ENCODE measurements at regions not wholly inside any gene's neighbourhood (a gene's known extent, or its start where the extent isn't known, plus 50 kb on each side); places are given as distances from the start of the nearest gene placed in this dataset.
A peak's percentile ranks its signal among the peaks of the same experiment; 100 is the strongest.

DNA sequence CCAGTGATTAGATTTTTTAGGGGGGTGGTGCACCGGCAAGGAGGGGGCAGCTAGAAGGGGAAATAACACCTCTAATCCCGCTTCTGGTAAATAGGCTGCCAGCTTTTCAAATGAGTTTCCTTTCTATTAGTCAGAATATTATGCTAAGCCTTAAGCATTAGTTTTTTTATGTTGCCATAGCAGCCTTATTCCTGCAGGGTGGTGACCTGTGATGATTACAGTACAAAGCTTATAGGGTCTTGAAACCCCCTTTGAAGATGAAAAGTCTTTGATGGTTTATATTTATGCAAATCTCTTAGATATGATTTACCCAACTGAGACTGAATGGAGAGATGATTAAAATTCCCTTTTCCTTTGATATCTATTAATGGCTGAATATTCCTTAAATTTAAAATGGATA is 109.8 kb downstream of the ZIC5 start:
- no peak for DNase-seq (ENCODE audit: low read depth)

GRCh38 chr13:99860745-99861144 is 110.8 kb downstream of the ZIC5 start:
- no peak for DNase-seq (ENCODE audit: low read depth)

GRCh38 chr13:99859178-99860177 is 112.1 kb downstream of the ZIC5 start:
- no peak for DNase-seq (ENCODE audit: low read depth)

- no peak for DNase-seq (ENCODE audit: low read depth)
Measured at GRCh38 chr13:99857738-99858137, 113.8 kb downstream of the ZIC5 start.

DNA sequence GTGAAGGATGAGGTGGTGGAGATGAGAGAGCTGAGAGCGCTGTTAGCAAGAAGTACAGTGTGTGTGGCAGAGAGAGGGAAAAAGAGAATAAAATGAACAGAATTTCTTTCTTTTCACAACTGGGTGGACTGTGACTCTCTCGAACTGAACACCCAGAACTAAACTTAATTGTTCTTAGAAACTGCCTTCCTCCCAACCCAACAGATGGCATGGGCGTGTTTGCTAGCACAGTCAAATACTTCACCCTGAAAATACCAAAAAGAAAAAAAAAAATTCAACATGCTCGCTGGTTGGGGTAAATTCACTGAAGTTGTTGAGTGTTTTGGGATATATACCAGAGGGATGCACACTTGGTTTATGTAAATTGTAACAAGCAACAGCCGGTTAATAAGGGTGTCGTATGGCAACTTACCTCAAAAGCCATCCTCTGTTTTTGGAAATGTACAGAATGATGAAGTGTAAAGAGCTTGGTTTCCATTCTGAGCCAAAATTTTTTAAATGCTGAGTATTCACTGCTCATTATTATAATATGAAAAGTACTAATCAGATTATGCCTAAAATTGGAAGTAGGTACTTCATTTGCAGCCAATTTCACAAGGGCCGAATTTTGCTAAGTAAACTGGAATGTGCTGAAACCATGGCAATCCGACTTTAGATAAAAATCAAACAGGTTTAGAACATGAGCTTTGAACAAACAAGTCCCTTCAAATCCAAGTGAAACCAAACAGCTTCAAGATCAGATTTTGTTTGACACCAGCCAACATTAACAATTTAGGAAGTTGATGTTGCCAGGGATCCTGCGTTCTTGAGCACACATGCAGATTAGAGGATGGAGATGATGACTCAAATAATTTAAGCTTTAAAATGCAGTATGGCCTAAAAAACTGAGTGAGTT is 115.8 kb downstream of the ZIC5 start:
- no peak for DNase-seq (ENCODE audit: low read depth)

GRCh38 chr13:99854366-99854765 is 117.2 kb downstream of the ZIC5 start:
- DNase-seq (ENCODE audit: low read depth): no peak

DNA sequence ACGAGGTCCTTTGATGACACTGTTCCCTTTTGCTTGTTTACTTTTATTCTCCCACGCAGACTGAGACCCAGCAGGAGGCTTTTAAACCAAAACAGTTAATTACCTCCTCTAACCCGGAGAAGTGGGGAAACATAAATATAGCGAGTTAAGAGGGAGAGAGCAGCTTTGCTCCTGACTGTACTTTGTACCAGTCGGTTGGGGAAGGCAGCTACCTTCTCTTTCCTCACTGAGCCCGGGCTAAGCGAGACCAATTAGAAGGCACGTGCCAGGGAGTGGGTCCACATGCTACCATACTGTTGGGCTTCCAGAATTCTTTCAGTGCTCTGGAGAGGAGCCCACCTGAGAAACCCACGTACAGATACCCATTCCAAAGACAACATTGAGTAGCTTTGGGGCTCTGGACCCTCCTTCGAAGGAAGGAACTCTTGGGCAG is 124.2 kb downstream of the ZIC5 start:
- DNase-seq (ENCODE audit: low read depth): no peak

- DNase-seq (ENCODE audit: low read depth): no peak
Measured at GRCh38 chr13:99845161-99845874, 126.2 kb downstream of the ZIC5 start.

DNA sequence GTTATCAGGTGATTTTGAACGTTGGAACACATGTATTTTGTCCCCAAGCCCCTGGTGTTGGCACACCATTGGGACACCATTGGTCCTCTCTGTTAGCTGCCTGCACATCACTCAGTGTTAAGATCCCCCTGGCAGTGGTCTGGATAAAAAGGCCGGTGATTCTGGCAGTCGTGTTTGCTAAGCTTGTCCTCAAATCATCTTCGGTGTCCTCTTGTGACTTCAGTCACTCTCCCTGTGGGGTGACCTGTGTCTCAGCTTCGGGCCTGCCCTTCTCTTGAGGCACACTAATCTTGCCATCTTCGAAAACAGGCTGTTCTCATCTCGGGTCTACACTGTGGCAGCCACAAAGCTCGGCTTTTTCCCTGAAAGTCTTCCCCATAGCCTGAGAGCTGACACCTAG is 127.1 kb downstream of the ZIC5 start:
- DNase-seq (ENCODE audit: low read depth): no peak

GRCh38 chr13:99843872-99844271 is 127.7 kb downstream of the ZIC5 start:
- no peak for DNase-seq (ENCODE audit: low read depth)

- no peak for DNase-seq (ENCODE audit: low read depth)
Measured at GRCh38 chr13:99842405-99842804, 129.2 kb downstream of the ZIC5 start.

GRCh38 chr13:99836291-99836690 is 135.3 kb downstream of the ZIC5 start:
- no peak for DNase-seq (ENCODE audit: low read depth)

DNA sequence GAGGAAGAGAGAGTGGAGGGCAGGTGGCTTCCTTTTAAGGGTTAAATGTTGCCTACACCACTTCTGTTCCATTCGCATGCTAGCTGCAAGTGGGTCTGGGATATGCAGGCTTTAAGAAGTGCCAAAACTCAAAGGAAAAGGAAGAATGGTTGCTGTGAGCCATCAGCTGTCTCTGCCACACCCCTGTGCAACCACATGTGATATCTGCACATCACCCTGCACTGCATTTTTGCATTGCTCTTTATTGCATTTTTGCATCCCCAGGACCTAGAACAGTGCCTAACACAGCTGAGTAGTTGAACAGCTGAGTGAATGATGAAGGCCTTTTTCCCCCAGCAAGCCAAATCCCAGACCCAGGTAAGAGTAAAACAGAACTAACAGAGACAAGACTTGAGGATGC is 136.1 kb downstream of the ZIC5 start:
- no peak for DNase-seq (ENCODE audit: low read depth)

DNA sequence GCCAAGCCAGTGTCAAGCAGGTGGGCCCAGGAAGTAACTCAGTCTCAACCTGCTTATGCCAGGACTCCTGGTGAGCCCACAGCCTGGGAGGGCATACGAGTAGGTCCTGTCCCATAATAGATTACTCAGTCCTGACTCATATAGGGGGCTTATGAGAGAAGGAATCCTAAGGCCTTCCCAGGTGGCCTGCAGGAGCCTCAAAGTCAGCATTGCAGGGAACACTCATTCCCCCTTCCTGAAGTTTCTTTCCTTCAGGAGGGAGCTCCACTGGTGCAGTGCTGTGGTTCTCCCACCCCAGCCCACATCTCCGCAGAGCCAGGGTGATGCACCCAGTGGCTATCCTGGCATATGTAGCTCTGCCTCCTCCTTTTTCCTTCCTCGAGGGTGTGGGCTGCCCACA is 137.3 kb downstream of the ZIC5 start:
- peak; percentile 42 for DNase-seq (ENCODE audit: low read depth)

DNA sequence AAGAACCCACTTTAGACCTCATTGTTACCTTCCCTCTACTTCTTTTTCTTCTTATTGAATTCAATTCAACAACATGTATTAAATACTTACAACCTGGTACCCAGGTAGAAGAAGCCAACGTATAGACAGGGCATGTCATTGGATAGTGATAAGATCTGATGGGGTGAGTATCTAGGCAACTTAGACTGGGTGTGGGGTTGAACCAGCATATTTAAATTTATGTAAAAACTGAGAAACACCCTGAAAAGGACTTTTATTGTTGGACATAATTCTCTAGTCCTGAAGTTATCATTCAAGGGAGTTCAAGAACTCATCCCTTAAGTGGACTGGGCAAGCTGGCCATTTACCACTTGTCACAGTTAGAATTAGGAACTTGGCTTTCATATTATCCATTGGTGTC is 139.2 kb downstream of the ZIC5 start:
- DNase-seq (ENCODE audit: low read depth): no peak

DNA sequence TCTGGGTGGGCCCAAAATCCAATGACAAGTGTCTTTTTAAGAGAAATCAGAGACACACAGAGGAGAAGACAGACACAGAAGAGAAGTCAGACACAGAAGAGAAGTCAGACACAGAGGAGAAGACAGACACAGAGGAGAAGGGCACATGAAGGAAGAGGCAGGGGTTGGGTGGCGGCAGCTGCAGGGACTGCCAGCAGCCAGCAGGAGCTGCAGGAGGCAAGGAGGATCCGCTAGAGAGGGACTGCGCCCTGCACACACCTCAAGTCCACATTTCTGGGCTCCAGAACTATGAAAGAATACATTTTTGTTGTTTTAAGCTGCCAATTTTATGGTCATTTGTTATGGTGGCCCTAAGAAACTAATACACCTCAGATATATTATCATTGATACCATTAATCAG is 140.6 kb downstream of the ZIC5 start:
- DNase-seq (ENCODE audit: low read depth): no peak

- DNase-seq (ENCODE audit: low read depth): no peak
Measured at GRCh38 chr13:99829593-99830239, 141.9 kb downstream of the ZIC5 start.

DNA sequence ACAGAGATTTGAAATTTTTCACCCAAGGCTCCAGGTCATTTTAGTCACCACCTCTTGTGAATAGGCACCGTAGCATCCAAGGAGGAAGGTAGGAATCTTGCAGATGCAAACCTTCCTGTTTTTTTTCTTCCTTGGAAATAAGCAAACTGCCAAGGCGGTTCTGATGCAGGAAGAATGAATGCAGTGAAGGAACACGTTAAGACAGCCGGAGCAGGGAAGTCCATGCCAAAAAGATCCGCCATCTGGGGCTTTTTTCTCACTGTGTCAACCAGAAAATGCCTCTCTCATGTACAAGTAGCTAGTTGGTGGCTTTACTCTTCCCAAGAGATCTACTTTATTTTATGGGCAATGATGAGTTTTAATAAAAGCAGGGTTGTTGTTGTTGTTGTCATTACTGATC is 142.4 kb downstream of the ZIC5 start:
- DNase-seq (ENCODE audit: low read depth): no peak

DNA sequence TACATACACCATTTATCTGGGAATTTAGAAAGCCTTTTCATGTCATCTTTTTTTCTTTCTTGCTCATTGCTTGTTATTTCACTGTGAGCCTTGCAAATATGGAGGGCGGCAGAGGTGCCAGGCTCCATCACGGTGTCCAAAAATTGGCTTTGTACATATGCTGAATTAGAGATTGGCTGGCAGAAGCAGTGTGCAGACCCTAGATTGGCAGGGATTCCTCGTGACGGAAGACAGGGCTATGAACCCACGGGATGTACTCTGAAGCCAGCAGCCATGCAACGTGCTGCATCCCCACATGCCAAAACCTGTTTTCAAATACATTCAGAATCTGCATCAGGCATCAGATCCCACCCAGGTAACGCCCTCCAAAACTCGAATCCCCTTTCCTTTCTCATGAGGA is 142.8 kb downstream of the ZIC5 start:
- DNase-seq (ENCODE audit: low read depth): no peak

DNA sequence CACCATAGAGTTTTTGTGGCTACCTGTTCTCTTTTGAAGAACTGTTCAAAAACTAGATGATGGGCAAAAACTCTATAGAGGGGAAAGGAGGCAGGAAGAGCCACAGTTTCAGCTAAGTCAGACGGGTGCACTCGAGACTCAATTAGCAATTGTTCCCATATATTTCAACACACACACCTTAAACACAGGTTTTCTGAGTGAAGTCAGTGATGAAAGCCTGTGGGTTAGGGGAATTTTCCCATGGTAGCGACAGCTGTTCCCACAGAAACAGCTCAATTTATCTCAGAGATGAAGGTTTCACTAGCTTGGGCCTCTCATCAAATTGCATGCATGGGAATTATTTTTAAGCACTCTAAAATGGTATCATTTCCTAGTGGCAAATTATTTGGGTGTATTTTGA is 143.4 kb downstream of the ZIC5 start:
- no peak for DNase-seq (ENCODE audit: low read depth)

- DNase-seq (ENCODE audit: low read depth): peak; percentile 77
Measured at GRCh38 chr13:99827011-99827772, 144.4 kb downstream of the ZIC5 start.
